Suprapubic skin (tissue), 4 donors: ENCODE measurements at regions not wholly inside any gene's neighbourhood (a gene's known extent, or its start where the extent isn't known, plus 50 kb on each side); places are given as distances from the start of the nearest gene placed in this dataset.

Experiments used
- DNase-seq, 2 donors: peaks; one replicate each; pipeline ENCODE4 v3.0.0-alpha.2; 2019; ENCODE audit warnings: low spot score in 2 of 2
- H3K27ac ChIP-seq: fragments of 200-600 bp; sonication (generic); one replicate; pipeline ENCODE4 v1.5.1; 2019
- H3K27me3 ChIP-seq: fragments of 200-600 bp; sonication (generic); one replicate; pipeline ENCODE4 v1.5.1; 2019
- H3K36me3 ChIP-seq: fragments of 200-600 bp; sonication (generic); one replicate; pipeline ENCODE4 v1.5.1; 2019
- H3K4me1 ChIP-seq: fragments of 200-600 bp; sonication (generic); one replicate; pipeline ENCODE4 v1.5.1; 2019
- H3K4me3 ChIP-seq: fragments of 200-600 bp; sonication (generic); one replicate; pipeline ENCODE4 v1.5.1; 2019; ENCODE audit warnings: mild to moderate bottlenecking
- H3K9me3 ChIP-seq: fragments of 200-600 bp; sonication (generic); one replicate; pipeline ENCODE4 v1.5.1; 2019
- EP300 ChIP-seq: sonication (generic); formaldehyde crosslinking; IDR thresholded peaks from one replicate; pipeline ENCODE4 v1.6.1; 2017; ENCODE audit warnings: antibody characterized with exemption
- POLR2A ChIP-seq, 2 donors: fragments of 450-650 bp; IDR thresholded peaks; one replicate each; pipeline ENCODE4 v1.6.1; 2017; ENCODE audit warnings: antibody characterized with exemption in 2 of 2, mild to moderate bottlenecking in 2 of 2, moderate library complexity in 2 of 2
- POLR2AphosphoS5 ChIP-seq, 3 donors: sonication (generic); formaldehyde crosslinking; IDR thresholded peaks; one replicate each; pipeline ENCODE4 v1.6.1; 2017; ENCODE audit warnings: antibody characterized with exemption in 3 of 3
- WGBS: methylation state at CpG from one replicate; pipeline ENCODE4 v1.1.5; 2018; 5-methylcytosine and 5-hydroxymethylcytosine counted together
- TF ChIP-seq, protein P1 (sequence below), 2 donors: fragments of 200-600 bp in 1 of 2; fragments of 450-650 bp in 1 of 2; sonication (generic) in 1 of 2; IDR thresholded peaks; one replicate each; pipeline ENCODE4 v1.5.1; 2016 to 2019; ENCODE audit warnings: antibody characterized with exemption in 2 of 2, mild to moderate bottlenecking in 1 of 2, moderate library complexity in 1 of 2

DNA sequence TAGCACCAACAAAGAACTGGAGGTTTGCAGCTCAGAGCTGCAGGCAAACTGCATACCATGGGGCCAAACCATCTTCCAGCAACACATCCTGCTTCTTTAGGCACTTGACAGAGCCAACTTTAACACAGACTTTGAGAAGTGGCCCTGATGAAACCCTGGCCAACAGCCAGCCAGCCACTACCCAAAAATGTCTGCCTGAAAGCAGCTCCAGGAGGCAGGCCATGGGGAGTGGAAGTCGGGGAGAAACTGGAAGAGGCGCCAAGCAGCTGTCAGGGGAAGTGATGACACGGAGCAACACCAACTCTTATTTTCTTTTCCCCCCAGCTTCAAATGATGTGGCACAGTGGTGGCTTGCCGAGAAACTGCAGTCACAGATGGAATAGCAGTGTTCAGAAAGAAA lies 110.9 kb upstream of the PLXNC1 start:
- no peak overlapping the region for H3K27ac ChIP-seq
- TF ChIP-seq EP300 (no peak), POLR2A (IDR thresholded peaks at IDR 0.05) (no peak), POLR2AphosphoS5 (IDR thresholded peaks at IDR 0.05) (no peak)
- TF ChIP-seq, protein P1, sequence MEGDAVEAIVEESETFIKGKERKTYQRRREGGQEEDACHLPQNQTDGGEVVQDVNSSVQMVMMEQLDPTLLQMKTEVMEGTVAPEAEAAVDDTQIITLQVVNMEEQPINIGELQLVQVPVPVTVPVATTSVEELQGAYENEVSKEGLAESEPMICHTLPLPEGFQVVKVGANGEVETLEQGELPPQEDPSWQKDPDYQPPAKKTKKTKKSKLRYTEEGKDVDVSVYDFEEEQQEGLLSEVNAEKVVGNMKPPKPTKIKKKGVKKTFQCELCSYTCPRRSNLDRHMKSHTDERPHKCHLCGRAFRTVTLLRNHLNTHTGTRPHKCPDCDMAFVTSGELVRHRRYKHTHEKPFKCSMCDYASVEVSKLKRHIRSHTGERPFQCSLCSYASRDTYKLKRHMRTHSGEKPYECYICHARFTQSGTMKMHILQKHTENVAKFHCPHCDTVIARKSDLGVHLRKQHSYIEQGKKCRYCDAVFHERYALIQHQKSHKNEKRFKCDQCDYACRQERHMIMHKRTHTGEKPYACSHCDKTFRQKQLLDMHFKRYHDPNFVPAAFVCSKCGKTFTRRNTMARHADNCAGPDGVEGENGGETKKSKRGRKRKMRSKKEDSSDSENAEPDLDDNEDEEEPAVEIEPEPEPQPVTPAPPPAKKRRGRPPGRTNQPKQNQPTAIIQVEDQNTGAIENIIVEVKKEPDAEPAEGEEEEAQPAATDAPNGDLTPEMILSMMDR (IDR thresholded peaks at IDR 0.05) = no peak
- no peaks in the 10 kb centered on the region for H3K36me3 ChIP-seq
- DNase-seq = no peak
- peaks cover 8% of the 10 kb centered on the region for H3K4me1 ChIP-seq
- no peak overlapping the region for H3K4me3 ChIP-seq
- WGBS = 71% methylated on average over 4 of the region's 4 CpGs
- no peaks in the 10 kb centered on the region for H3K27me3 ChIP-seq
- no peaks in the 10 kb centered on the region for H3K9me3 ChIP-seq

DNA sequence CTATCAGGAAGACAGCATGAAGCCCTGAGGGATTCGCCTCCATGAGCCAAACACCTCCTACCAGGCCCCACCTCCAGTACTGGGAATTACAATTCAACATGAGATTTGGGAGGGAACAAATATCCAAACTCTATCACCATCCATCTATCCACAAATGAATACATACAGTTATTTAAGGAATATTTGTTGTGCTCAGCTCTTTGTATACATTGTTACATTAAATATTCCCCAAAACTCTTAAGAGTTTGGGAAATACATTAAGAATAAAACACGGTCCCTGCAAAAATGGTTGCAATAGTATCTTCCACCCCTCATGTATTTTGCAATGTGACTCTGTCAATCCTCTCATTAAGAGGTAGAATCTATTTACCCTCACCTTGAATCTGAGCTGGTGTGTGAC lies 109.8 kb upstream of the PLXNC1 start:
- Histone ChIP-seq H3K27ac (no peak overlapping the region), H3K36me3 (no peaks in the 10 kb centered on the region), H3K9me3 (no peaks in the 10 kb centered on the region), H3K4me1 (peaks cover 11% of the 10 kb centered on the region), H3K4me3 (no peak overlapping the region), H3K27me3 (no peaks in the 10 kb centered on the region)
- TF ChIP-seq, protein P1 (IDR thresholded peaks at IDR 0.05) = no peak
- TF ChIP-seq POLR2AphosphoS5 (IDR thresholded peaks at IDR 0.05) (no peak), POLR2A (IDR thresholded peaks at IDR 0.05) (no peak), EP300 (no peak)
- WGBS = 90% methylated on average over 2 of the region's 2 CpGs
- no peak for DNase-seq

DNA sequence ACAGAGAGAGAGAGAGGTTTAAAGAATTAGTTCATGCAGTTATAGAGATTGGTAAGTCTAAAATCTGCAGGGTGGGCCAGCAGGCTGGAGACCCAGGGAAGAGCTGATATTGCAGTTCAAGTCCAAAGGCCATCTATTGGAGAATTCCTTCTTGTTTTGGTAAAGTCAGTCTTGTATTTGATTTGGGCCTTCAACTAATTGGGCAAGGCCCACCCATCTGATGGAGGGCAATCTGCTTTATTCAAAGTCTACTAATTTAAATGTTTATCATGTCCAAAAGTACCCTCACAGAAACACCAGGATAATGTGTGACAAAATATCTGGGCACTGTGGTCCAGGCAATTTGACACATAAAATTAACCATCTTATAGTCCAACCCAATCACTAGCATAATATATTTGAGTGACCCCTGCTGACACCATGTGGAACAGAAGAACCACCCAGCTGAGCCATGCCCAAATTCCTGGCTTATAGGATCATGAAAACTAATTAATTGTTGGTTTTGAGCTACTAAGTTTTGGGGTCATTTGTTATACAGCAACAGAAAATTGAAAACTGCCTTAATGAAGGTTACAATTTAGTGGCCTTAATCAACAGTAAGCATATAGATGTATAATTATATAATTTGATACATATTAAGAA lies 109.1 kb upstream of the PLXNC1 start:
- TF ChIP-seq EP300 = no peak
- no peak for TF ChIP-seq POLR2AphosphoS5 (IDR thresholded peaks at IDR 0.05)
- no peak for TF ChIP-seq POLR2A (IDR thresholded peaks at IDR 0.05)
- TF ChIP-seq, protein P1 (IDR thresholded peaks at IDR 0.05) = no peak
- no peak for DNase-seq
- Histone ChIP-seq H3K36me3 (no peaks in the 10 kb centered on the region), H3K4me1 (peaks cover 11% of the 10 kb centered on the region), H3K27ac (no peak overlapping the region), H3K4me3 (no peak overlapping the region), H3K9me3 (no peaks in the 10 kb centered on the region), H3K27me3 (no peaks in the 10 kb centered on the region)

DNA sequence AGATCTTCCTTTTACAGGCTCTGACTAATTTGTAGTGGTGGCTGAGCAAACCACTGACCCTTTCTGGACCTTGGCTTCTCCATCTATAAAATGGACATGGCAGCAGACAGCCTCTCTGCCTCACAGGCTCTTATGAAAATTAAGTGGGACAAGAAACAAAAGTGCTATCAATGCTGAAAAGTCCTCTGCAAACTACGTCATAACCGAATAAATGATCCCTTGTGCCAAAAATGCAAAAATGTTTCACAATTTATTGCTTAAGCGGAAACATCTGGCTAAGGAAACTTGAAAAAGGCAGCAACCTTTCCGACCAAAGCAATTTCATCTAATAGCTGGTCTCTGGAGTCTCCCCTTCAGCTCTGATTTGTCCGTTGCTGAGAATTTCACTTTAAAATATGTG lies 108.5 kb upstream of the PLXNC1 start:
- H3K27ac ChIP-seq = no peak overlapping the region
- WGBS = 61% methylated on average over 5 of the region's 5 CpGs
- no peaks in the 10 kb centered on the region for H3K27me3 ChIP-seq
- TF ChIP-seq POLR2A (IDR thresholded peaks at IDR 0.05) = no peak
- TF ChIP-seq EP300 = no peak
- TF ChIP-seq POLR2AphosphoS5 (IDR thresholded peaks at IDR 0.05) = peak in 1 of 3 donors; percentile 57
- TF ChIP-seq, protein P1 (IDR thresholded peaks at IDR 0.05) = no peak
- DNase-seq = no peak
- H3K9me3 ChIP-seq = no peaks in the 10 kb centered on the region
- H3K4me3 ChIP-seq = no peak overlapping the region
- H3K36me3 ChIP-seq = no peaks in the 10 kb centered on the region
- H3K4me1 ChIP-seq = peaks cover 11% of the 10 kb centered on the region

DNA sequence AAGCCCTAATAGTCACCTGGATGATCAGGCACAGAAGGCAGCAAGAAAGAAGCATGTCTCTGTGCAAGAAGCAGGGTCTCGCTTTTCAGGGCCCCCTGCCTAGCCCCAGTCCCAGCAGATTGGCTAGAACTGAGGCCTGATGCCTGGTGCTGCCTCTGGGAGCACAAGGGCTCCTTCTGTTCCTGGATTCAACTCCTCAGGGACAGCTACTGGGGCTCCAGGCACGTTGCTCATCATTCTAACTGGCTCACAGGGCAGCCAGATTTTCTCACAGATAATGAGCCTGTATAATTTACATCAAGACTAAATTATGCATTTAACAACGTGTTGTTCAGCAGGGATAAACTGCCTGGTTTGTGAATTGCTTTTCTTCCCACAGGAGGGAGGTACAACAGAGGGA lies 106.5 kb upstream of the PLXNC1 start:
- H3K36me3 ChIP-seq = no peaks in the 10 kb centered on the region
- no peaks in the 10 kb centered on the region for H3K9me3 ChIP-seq
- no peak overlapping the region for H3K27ac ChIP-seq
- TF ChIP-seq, protein P1 (IDR thresholded peaks at IDR 0.05) = no peak
- TF ChIP-seq POLR2A (IDR thresholded peaks at IDR 0.05) (no peak), POLR2AphosphoS5 (IDR thresholded peaks at IDR 0.05) (no peak), EP300 (no peak)
- no peaks in the 10 kb centered on the region for H3K27me3 ChIP-seq
- no peak for DNase-seq
- no peak overlapping the region for H3K4me3 ChIP-seq
- 40% methylated on average over 3 of the region's 3 CpGs for whole genome bisulfite sequencing
- peaks cover 14% of the 10 kb centered on the region for H3K4me1 ChIP-seq
